ENCODE measurements at regions not wholly inside any gene's neighbourhood (a gene's known extent, or its start where the extent isn't known, plus 50 kb on each side); places are given as distances from the start of the nearest gene placed in this dataset.
"Not testable (repeated sequence)": the region's sequence is repeated elsewhere in the genome, so short reads cannot be mapped to it uniquely, and the experiment has no call there.

GRCh38 chr13:104967836-104968630 is 1567.4 kb downstream of the EFNB2 start:
- DNase-seq = no peak

GRCh38 chr13:104967376-104967775 is 1568.1 kb downstream of the EFNB2 start:
- no peak for DNase-seq

- no peak for DNase-seq
Observed at GRCh38 chr13:104962411-104962810, 1573.1 kb downstream of the EFNB2 start.

DNA sequence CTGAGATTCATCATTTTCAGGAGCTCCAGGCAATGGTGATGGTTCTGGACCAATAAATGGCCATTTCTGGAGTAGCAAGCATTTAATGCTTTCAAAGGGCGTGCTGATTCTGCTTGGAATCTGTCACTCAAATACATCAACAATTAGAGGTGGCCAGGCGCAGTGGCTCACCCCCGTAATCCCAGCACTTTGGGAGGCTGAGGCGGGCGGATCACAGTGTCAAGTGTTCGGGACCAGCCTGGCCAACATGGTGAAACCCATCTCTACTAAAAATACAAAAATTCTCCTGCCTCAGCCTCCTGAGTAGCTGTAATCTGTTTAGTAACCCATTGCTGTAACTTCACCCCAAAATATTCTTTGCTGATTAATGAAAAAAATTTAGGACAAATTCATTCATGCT is 1574.2 kb downstream of the EFNB2 start:
- no peak for DNase-seq

GRCh38 chr13:104954210-104954609 is 1581.3 kb downstream of the EFNB2 start:
- no peak for DNase-seq

GRCh38 chr13:104953588-104953987 is 1581.9 kb downstream of the EFNB2 start:
- no peak for DNase-seq

DNA sequence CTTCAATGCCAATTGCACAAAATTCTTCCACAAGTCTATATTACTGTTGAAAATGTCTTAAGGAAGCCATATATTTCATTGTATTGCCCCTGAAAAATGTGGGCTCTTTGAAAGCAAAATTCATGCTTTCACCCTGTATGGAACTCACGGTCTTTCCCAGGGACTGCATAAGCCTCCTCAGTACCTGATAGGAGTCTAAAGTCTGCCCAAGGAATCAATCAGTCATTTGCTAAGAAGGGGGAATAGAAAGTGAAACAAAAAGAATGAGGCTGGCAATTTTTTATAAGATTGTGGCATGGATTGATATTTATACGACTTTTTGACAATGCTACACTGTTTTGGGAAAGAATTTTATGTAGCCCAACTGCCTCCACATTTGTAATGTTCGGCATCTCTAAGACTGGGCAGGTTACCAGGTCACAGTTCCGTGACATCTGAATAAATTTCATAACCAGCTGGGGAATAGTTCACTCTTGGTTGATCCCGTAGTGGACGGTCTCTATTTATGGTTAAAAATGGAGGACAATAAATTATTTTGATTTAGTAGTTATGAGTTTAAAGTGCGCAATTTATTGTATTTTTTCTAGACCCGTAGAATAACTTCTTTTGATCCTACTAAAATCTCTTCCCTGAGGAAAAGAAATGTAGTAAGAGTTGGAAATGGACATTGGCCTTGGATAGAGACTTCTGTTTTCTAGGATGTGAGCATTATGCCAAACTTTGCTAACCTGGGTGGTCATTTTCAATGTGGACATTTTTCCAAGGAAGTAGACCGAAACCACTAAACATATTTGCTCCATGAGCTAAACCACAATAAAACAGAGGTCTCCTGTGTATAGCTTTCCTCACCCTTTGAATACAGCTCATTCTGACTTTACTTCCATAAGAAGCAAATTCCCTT is 1585.4 kb downstream of the EFNB2 start:
- no peak for DNase-seq

DNA sequence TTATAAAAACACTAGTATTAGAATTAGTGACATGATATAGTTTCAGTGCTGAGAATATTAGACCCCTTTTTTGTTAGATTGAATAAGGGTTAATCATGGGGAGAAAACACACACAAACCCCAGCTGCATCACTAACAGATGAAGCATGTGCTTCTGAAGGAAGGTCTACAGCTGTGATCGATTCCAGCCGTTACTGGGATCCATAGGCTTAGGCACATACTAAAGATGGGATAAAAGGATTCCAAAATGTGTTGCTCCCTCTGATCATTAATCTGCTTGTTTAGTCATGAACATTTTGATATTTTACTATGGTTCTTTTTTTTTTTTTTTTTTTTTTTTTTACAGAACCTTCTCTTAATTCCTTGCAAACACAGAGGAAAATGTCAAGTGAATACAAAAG is 1591.3 kb downstream of the EFNB2 start:
- DNase-seq = no peak

- DNase-seq = no peak
Observed at GRCh38 chr13:104943331-104943730, 1592.1 kb downstream of the EFNB2 start.

- DNase-seq = no peak
Observed at GRCh38 chr13:104937881-104938280, 1597.6 kb downstream of the EFNB2 start.

- no peak for DNase-seq
Observed at GRCh38 chr13:104936304-104936703, 1599.2 kb downstream of the EFNB2 start.

DNA sequence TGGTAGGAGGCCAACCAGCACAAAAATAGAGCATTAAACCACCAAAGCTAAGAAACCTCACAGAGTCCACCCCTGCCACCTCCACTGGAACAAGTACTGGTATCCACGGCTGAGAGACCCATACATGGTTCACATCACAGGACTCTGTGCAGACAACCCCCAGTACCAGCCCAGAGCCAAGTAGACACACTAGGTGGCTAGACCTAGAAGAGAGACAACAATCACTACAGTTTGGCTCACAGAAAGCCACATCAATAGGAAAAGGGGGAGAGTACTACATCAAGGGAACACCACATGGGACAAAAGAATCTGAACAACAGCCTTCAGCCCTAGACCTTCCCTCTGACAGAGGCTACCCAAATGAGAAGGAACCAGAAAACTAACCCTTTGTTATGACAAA is 1614.9 kb downstream of the EFNB2 start:
- DNase-seq = not testable (repeated sequence)

DNA sequence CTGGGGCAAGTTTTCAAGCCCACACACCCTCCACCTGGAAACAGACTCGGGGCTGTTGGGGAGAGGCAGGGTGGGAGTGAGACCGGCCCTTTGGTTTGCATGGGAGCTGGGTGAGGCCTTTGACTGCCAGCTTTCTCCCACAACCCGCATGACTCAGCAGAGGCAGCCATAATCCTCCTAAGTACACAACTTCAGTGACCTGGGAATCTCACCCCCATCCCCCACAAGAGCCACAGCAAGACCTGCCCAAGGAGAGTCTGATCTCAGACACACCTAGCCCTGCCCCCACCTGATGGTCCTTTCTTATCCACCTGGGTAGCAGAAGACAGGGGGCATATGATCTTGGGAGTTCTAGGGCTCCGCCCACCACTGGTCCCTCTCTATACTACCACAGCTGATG is 1615.4 kb downstream of the EFNB2 start:
- no peak for DNase-seq

GRCh38 chr13:104900191-104900817 is 1635.2 kb downstream of the EFNB2 start:
- no peak for DNase-seq

DNA sequence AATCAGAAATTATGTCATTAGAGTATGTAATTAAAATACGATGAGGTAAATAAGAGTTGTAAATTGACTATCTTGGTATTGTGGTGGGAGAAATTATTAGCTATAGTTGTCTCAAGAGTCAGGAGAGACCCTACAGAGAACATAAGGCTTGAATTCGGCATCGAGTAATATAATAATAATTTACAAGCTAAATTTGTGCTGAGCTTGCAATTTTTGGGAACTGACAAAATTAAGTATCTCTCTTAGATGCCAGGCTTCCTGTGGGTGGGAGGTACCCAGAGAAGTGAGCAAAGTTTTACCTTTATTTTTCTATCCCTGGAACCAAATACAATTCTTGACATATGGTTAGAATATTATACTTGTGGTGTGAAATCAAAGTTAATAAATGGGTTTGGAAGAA is 1637.0 kb downstream of the EFNB2 start:
- DNase-seq = no peak

- DNase-seq = no peak
Observed at GRCh38 chr13:104895521-104895920, 1639.9 kb downstream of the EFNB2 start.

DNA sequence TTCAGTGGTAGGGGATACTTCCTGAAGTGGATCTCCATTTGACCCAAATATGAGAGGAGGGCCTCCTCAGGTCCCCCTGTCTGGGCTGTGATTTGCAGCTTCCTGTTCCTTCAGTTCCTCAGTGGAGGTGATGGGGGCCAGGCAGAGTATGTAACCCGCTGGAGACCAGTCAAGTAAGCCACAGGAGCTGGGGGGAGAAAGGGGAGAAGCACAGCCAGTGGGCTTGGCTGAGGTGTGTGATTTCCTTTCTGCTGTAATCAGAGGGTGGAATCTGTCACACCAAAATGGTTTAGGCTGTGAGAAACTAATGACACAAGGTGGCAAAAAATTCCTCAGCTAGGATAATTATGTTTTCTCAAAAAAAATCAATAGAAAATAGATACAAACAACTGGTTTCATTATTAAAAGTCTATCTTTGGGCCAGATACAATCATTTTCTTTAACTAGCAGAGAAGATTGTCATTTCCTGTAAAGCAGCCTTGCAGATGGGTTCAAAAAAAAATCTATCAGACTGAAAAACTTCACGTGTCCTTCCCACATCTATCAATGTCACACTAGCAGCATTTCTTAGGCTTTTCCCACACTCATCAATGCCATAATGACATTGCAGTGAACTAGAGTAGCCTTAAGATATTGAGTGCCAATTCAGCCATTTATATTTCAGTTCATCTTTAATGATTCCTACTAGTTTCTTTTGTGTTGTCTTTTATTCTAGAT is 1660.3 kb downstream of the EFNB2 start:
- no peak for DNase-seq

- no peak for DNase-seq
Observed at GRCh38 chr13:104872153-104872552, 1663.3 kb downstream of the EFNB2 start.

GRCh38 chr13:104871456-104871855 is 1664.0 kb downstream of the EFNB2 start:
- DNase-seq = no peak

DNA sequence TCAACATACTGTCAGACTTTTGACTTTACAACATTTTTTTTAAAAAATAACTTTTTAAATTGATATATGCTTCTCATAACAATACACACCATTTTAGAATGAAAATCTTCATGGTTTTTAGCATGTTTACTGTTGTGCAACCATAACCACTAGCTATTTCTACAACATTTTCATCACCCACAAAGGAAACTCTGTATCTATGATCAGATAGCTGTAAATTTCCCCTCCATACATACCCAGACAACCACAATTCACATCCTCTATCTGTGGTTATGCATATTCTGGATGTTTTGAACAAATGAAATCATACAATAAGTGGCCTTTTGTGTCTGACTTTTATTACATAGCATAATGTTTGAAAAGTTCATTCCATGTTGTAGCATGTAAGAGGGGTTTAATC is 1666.0 kb downstream of the EFNB2 start:
- peak in 1 of 2 donors; percentile 10 for DNase-seq

DNA sequence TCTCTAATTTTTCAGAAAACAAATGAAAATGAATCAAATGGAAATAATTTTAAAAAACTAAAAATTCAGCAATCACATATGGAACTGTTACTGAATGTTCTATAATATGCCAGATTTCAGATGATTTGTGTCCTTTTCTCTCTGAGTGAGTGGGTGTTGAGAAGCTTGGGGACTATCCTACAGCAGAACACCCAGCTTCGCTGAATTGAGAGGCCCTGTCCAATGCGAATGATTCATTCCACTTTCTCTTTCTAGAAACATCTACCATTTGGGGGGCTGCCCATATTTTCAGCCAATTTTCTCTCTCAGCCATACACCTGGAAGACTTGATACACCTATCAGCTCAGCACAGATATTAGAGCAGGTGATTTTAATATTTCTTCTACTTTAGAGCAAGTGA is 1666.7 kb downstream of the EFNB2 start:
- no peak for DNase-seq

- DNase-seq = no peak
Observed at GRCh38 chr13:104855581-104855980, 1679.9 kb downstream of the EFNB2 start.

DNA sequence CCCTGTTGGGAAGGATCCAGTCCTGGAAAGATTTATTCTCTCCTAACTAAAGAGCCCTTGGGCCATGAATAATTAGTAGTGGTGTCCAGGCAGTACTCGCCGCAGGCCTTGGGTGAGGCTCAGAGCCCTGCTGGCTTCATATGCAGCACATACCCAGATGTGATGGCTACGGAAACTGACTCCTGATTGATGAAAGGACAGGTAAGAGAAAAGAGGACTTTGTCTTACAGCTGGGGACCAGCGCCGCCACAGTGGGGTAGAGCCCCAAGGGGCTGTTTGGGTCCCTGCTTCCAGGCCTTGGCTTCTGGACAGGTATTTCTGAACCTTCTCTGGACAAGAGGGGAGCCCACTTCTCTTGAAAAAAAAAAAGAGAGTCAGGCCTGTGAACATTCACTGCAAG is 1680.8 kb downstream of the EFNB2 start:
- no peak for DNase-seq
